Thyroid gland (tissue), 4 donors: ENCODE measurements at regions not wholly inside any gene's neighbourhood (a gene's known extent, or its start where the extent isn't known, plus 50 kb on each side); places are given as distances from the start of the nearest gene placed in this dataset.

Experiments used
- DNase-seq, 2 donors: peaks; one replicate each; pipeline ENCODE4 v3.0.0-alpha.2; 2019
- H3K27ac ChIP-seq, 3 donors: fragments of 200-600 bp; sonication (generic); 1 replicate in 2 of 3; 2 replicates in 1 of 3; pipeline ENCODE4 v1.5.1; 2016 to 2019; ENCODE audit warnings: mild to moderate bottlenecking in 1 of 3, moderate library complexity in 1 of 3
- H3K27me3 ChIP-seq: fragments of 200-600 bp; sonication (generic); one replicate; pipeline ENCODE4 v1.5.1; 2019
- H3K36me3 ChIP-seq, 2 donors: fragments of 200-600 bp; sonication (generic); one replicate each; pipeline ENCODE4 v1.5.1; 2016 to 2019
- H3K4me1 ChIP-seq, 2 donors: fragments of 200-600 bp; sonication (generic); one replicate each; pipeline ENCODE4 v1.5.1; 2017 to 2019
- H3K4me3 ChIP-seq, 3 donors: fragments of 200-600 bp; sonication (generic); replicated peaks in 1 of 3; 1 replicate in 2 of 3; 2 replicates in 1 of 3; pipeline ENCODE4 v1.5.1; 2016; ENCODE audit warnings: mild to moderate bottlenecking in 1 of 3
- H3K9me3 ChIP-seq: fragments of 200-600 bp; sonication (generic); one replicate; pipeline ENCODE4 v1.5.1; 2017
- CTCF ChIP-seq, 6 experiments: fragments of 200-600 bp in 3 of 6; fragments of 450-650 bp in 3 of 6; sonication (generic) in 3 of 6; IDR thresholded peaks; one replicate each; pipeline ENCODE4 v1.5.1; 2016 to 2019; ENCODE audit warnings: antibody characterized with exemption in 6 of 6, mild to moderate bottlenecking in 2 of 6, inconsistent platforms in 1 of 6, moderate library complexity in 1 of 6
- POLR2A ChIP-seq, 2 donors: fragments of 450-650 bp; IDR thresholded peaks; one replicate each; pipeline ENCODE4 v1.6.1; 2017; ENCODE audit warnings: antibody characterized with exemption in 2 of 2, mild to moderate bottlenecking in 2 of 2, moderate library complexity in 1 of 2
- WGBS, 2 donors: methylation state at CpG; one replicate each; pipeline ENCODE4 v1.1.5; 2017; 5-methylcytosine and 5-hydroxymethylcytosine counted together
- intact Hi-C: fragments of 100-400 bp; cut with DNase I; formaldehyde crosslinking; loops from one replicate; pipeline ENCODE4 v1.15.1; 2023

- Histone ChIP-seq H3K27ac (no peak overlapping the region), H3K4me1 (no peaks in the 10 kb centered on the region), H3K27me3 (no peaks in the 10 kb centered on the region), H3K4me3 (no peak overlapping the region), H3K9me3 (no peaks in the 10 kb centered on the region), H3K36me3 (no peaks in the 10 kb centered on the region)
- intact Hi-C loops = no loop called here
- 66 to 74% methylated on average over 6 of the region's 6 CpGs for WGBS, 2 donors
- no peak for DNase-seq
- no peak for TF ChIP-seq CTCF (IDR thresholded peaks at IDR 0.05)
- TF ChIP-seq POLR2A (IDR thresholded peaks at IDR 0.05) = no peak
Measured at GRCh38 chr1:38539931-38540330, 319.6 kb downstream of the RRAGC start.

- WGBS, 2 donors = 63 to 69% methylated on average over 4 of the region's 4 CpGs
- Histone ChIP-seq H3K36me3 (no peaks in the 10 kb centered on the region), H3K9me3 (no peaks in the 10 kb centered on the region), H3K4me3 (no peak overlapping the region), H3K4me1 (no peaks in the 10 kb centered on the region), H3K27ac (no peak overlapping the region), H3K27me3 (no peaks in the 10 kb centered on the region)
- no peak for TF ChIP-seq POLR2A (IDR thresholded peaks at IDR 0.05)
- TF ChIP-seq CTCF (IDR thresholded peaks at IDR 0.05) = no peak
- DNase-seq = no peak
- intact Hi-C loops = no loop called here
Measured at GRCh38 chr1:38538834-38539233, 320.7 kb downstream of the RRAGC start.

- Histone ChIP-seq H3K27me3 (no peaks in the 10 kb centered on the region), H3K9me3 (no peaks in the 10 kb centered on the region), H3K4me1 (no peaks in the 10 kb centered on the region), H3K4me3 (no peak overlapping the region), H3K27ac (no peak overlapping the region), H3K36me3 (no peaks in the 10 kb centered on the region)
- intact Hi-C loops = no loop called here
- WGBS, 2 donors = 94 to 95% methylated on average over 4 of the region's 4 CpGs
- DNase-seq = no peak
- no peak for TF ChIP-seq CTCF (IDR thresholded peaks at IDR 0.05)
- TF ChIP-seq POLR2A (IDR thresholded peaks at IDR 0.05) = no peak
Measured at GRCh38 chr1:38536089-38536488, 323.5 kb downstream of the RRAGC start.

GRCh38 chr1:38534473-38534823 is 325.1 kb downstream of the RRAGC start:
- TF ChIP-seq POLR2A (IDR thresholded peaks at IDR 0.05) (no peak), CTCF (IDR thresholded peaks at IDR 0.05) (no peak)
- 76 to 81% methylated on average over 7 of the region's 7 CpGs for WGBS, 2 donors
- no peak overlapping the region for H3K27ac ChIP-seq
- H3K4me1 ChIP-seq = no peaks in the 10 kb centered on the region
- no peak overlapping the region for H3K4me3 ChIP-seq
- no peaks in the 10 kb centered on the region for H3K9me3 ChIP-seq
- intact Hi-C loops = no loop called here
- no peaks in the 10 kb centered on the region for H3K36me3 ChIP-seq
- H3K27me3 ChIP-seq = no peaks in the 10 kb centered on the region
- DNase-seq = no peak

- WGBS, 2 donors = 74 to 84% methylated on average over 5 of the region's 5 CpGs
Measured at GRCh38 chr1:38533772-38534472, 325.6 kb downstream of the RRAGC start.

More at GRCh38 chr1:38533772-38534472, 325.6 kb downstream of the RRAGC start:
- no peaks in the 10 kb centered on the region for H3K27me3 ChIP-seq
- H3K4me3 ChIP-seq = no peak overlapping the region
- intact Hi-C loops = no loop called here
- H3K4me1 ChIP-seq = no peaks in the 10 kb centered on the region
- no peak for DNase-seq
- no peaks in the 10 kb centered on the region for H3K9me3 ChIP-seq
- no peak for TF ChIP-seq CTCF (IDR thresholded peaks at IDR 0.05)
- no peak for TF ChIP-seq POLR2A (IDR thresholded peaks at IDR 0.05)
- H3K36me3 ChIP-seq = no peaks in the 10 kb centered on the region
- no peak overlapping the region for H3K27ac ChIP-seq
